ENCODE measurements at regions not wholly inside any gene's neighbourhood (a gene's known extent, or its start where the extent isn't known, plus 50 kb on each side); places are given as distances from the start of the nearest gene placed in this dataset.

- TF ChIP-seq, protein P1, sequence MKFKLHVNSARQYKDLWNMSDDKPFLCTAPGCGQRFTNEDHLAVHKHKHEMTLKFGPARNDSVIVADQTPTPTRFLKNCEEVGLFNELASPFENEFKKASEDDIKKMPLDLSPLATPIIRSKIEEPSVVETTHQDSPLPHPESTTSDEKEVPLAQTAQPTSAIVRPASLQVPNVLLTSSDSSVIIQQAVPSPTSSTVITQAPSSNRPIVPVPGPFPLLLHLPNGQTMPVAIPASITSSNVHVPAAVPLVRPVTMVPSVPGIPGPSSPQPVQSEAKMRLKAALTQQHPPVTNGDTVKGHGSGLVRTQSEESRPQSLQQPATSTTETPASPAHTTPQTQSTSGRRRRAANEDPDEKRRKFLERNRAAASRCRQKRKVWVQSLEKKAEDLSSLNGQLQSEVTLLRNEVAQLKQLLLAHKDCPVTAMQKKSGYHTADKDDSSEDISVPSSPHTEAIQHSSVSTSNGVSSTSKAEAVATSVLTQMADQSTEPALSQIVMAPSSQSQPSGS (IDR thresholded peaks at IDR 0.05; ENCODE audit: low read length): no peak
- TF ChIP-seq BACH1 (IDR thresholded peaks at IDR 0.05; ENCODE audit: low read length): no peak
- no peak for TF ChIP-seq TCF12 (IDR thresholded peaks at IDR 0.05; ENCODE audit: low read depth, low read length)
- TF ChIP-seq KDM1A (IDR thresholded peaks at IDR 0.05; ENCODE audit: borderline replicate concordance, low read length): no peak
Observed at GRCh38 chr6:98467091-98467490, 367.3 kb upstream of the POU3F2 start (continued).
